HL-60 (cell line): ENCODE measurements at regions not wholly inside any gene's neighbourhood (a gene's known extent, or its start where the extent isn't known, plus 50 kb on each side); places are given as distances from the start of the nearest gene placed in this dataset.
"Not testable (repeated sequence)": the region's sequence is repeated elsewhere in the genome, so short reads cannot be mapped to it uniquely, and the experiment has no call there.

ENCODE experiments used
- DNase-seq, 2 experiments: peaks; one replicate each; pipeline ENCODE4 v3.0.0-alpha.2; 2010 to 2020; ENCODE audit warnings: low read depth in 1 of 2, low spot score in 1 of 2
- H3K27ac ChIP-seq: fragments of 250-450 bp; sonication (Bioruptor Pico); replicated peaks from 2 replicates; pipeline ENCODE4 v1.5.1; 2020; ENCODE audit warnings: mild to moderate bottlenecking, moderate library complexity
- H3K27me3 ChIP-seq: fragments of 250-450 bp; sonication (Bioruptor Pico); 2 replicates; pipeline ENCODE4 v1.5.1; 2021; ENCODE audit warnings: mild to moderate bottlenecking, moderate library complexity; ENCODE audit not compliant: insufficient read depth, poor library complexity, severe bottlenecking
- H3K4me3 ChIP-seq: replicated peaks from 2 replicates; pipeline ENCODE4 v1.5.1; 2011; ENCODE audit warnings: mild to moderate bottlenecking, control low read depth, low read length; ENCODE audit not compliant: insufficient read depth
- CTCF ChIP-seq: IDR thresholded peaks from one replicate; pipeline ENCODE4 v1.5.1; 2011; ENCODE audit warnings: low read length, control low read depth, inconsistent platforms; ENCODE audit not compliant: insufficient read depth
- GABPA ChIP-seq: IDR thresholded peaks from 2 replicates; pipeline ENCODE4 v1.6.1; 2012; ENCODE audit warnings: low read depth
- POLR2AphosphoS5 ChIP-seq: IDR thresholded peaks from 2 replicates; pipeline ENCODE4 v1.6.1; 2012; ENCODE audit warnings: low read depth
- REST ChIP-seq: IDR thresholded peaks from 2 replicates; pipeline ENCODE4 v1.6.1; 2012; ENCODE audit warnings: low read depth; ENCODE audit not compliant: insufficient replicate concordance
- SPI1 ChIP-seq: IDR thresholded peaks from 2 replicates; pipeline ENCODE4 v1.6.1; 2012; ENCODE audit warnings: low read depth, mild to moderate bottlenecking, borderline replicate concordance

DNA sequence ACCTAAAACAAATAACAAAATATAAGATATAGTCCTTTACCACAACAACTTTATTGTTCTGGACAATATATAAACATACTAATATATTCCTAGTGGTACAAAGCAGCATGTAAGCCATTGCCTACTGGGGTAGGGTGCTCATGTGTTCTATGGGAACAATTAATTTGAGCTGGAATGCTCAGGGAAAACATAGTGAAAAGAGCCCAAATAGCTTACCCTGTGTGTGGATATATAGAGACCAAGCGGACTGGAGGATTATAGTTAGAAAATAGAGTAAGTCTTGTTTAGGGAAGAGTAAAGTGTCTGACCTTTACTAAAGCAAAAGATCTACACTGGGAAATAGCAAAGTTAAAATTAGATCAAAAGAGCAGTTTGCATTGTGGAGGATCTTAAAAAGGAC is 64.8 kb downstream of the MAD2L1 start:
- Histone ChIP-seq H3K27me3 (no peaks in the 10 kb centered on the region), H3K27ac (no peak overlapping the region), H3K4me3 (no peak overlapping the region)
- TF ChIP-seq REST (no peak), CTCF (no peak), GABPA (no peak), SPI1 (no peak), POLR2AphosphoS5 (no peak)
- no peak for DNase-seq

DNA sequence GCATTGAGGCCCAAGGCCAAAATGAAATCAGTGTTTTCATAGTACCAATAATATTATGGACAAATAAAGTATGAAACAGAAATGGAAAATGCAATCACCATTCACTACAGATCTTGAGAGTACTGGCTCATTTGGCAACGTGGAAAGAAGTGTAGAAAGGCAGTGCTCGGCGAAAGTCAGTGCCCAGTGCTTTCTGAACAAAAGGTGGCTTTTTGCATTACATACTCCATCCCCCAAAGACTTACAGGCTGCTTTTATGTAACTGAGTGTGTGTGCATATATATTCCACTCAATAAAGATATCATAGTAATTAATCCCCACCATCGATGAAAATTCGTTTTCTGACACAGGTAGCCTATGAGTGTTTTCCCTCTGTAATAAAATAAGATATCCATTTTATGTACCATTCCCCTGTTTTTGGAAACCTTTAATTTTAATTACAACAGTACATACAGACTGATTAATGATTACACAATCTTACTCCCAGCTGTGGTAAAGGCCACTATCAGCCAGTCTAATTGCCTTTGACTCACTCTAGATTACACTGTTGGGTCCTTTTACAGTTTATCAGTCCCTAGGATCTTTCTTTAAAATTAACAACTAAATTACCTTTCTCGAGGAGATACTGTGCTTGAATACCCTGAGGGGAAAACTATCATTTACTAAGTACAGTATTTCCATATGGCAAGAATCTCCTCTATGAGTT is 65.9 kb downstream of the MAD2L1 start:
- H3K27me3 ChIP-seq: no peaks in the 10 kb centered on the region
- DNase-seq: no peak
- TF ChIP-seq GABPA (no peak), REST (no peak), CTCF (no peak), SPI1 (no peak)
- no peak overlapping the region for H3K4me3 ChIP-seq
- no peak overlapping the region for H3K27ac ChIP-seq

DNA sequence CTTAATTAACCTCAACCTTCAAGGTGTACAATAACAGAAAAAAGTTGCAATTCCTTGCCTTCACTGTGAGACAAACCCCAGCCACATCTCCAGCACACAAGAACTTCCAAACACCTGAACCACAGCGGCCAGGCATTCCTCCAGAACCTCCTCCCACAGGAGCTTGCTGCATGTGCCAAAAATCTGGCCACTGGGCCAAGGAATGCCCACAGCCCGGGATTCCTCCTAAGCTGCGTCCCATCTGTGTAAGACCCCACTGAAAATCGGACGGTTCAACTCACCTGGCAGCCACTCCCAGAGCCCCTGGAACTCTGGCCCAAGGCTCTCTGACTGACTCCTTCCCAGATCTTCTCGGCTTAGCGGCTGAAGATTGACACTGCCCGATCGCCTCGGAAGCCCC is 70.6 kb downstream of the MAD2L1 start:
- H3K27me3 ChIP-seq, DNase-seq, H3K27ac ChIP-seq, H3K4me3 ChIP-seq: not testable (repeated sequence)

- TF ChIP-seq REST (no peak), CTCF (no peak), SPI1 (no peak), GABPA (no peak), POLR2AphosphoS5 (no peak)
- Histone ChIP-seq H3K4me3 (no peak overlapping the region), H3K27ac (no peak overlapping the region), H3K27me3 (no peaks in the 10 kb centered on the region)
- DNase-seq: no peak
Measured at GRCh38 chr4:119984996-119985395, 81.7 kb downstream of the MAD2L1 start.
